SK-N-MC (cell line): ENCODE measurements at regions not wholly inside any gene's neighbourhood (a gene's known extent, or its start where the extent isn't known, plus 50 kb on each side); places are given as distances from the start of the nearest gene placed in this dataset.

Source experiments
- DNase-seq: peaks from one replicate; pipeline ENCODE4 v3.0.0-alpha.2; 2011; ENCODE audit warnings: low read depth, low spot score
- H3K27ac ChIP-seq: fragments of 200-600 bp; sonication (generic); 2 replicates; pipeline ENCODE4 v1.5.1; 2016; ENCODE audit warnings: mixed run types
- H3K36me3 ChIP-seq: fragments of 200-600 bp; sonication (generic); 2 replicates; pipeline ENCODE4 v1.6.1; 2017; ENCODE audit warnings: antibody characterized with exemption, low read length, mixed read lengths; ENCODE audit not compliant: insufficient read depth
- H3K4me3 ChIP-seq: fragments of 200-600 bp; sonication (generic); 2 replicates; pipeline ENCODE4 v1.5.1; 2016
- H3K9ac ChIP-seq: fragments of 200-600 bp; sonication (generic); 2 replicates; pipeline ENCODE4 v1.8.0; 2017; ENCODE audit warnings: mixed run types, mixed read lengths; ENCODE audit not compliant: insufficient read length
- H3K9me3 ChIP-seq: fragments of 200-600 bp; sonication (generic); 2 replicates; pipeline ENCODE4 v1.6.1; 2017; ENCODE audit warnings: low read depth, mild to moderate bottlenecking, antibody characterized with exemption, low read length, moderate library complexity, mixed read lengths
- EZH2 ChIP-seq: fragments of 200-600 bp; sonication (generic); IDR thresholded peaks from one replicate; pipeline ENCODE4 v1.6.1; 2017; ENCODE audit warnings: antibody characterized with exemption
- FOXP2 ChIP-seq: optimal IDR thresholded peaks from 2 replicates; pipeline ENCODE3; 2011; ENCODE audit warnings: mild to moderate bottlenecking, moderate library complexity; ENCODE audit not compliant: insufficient read depth; ENCODE audit errors: extremely low read length, control extremely low read depth
- POLR2AphosphoS5 ChIP-seq: IDR thresholded peaks from 2 replicates; pipeline ENCODE4 v1.6.1; 2012; ENCODE audit warnings: mild to moderate bottlenecking, low read depth, low read length, borderline replicate concordance

GRCh38 chr3:7924228-7924627, 577.4 kb upstream of the LMCD1 start:
- no peak for DNase-seq
- Histone ChIP-seq H3K9me3 (no peaks in the 10 kb centered on the region), H3K9ac (no peak overlapping the region), H3K27ac (no peak overlapping the region), H3K4me3 (no peak overlapping the region), H3K36me3 (no peaks in the 10 kb centered on the region)
- TF ChIP-seq POLR2AphosphoS5 (no peak), EZH2 (no peak), FOXP2 (no peak)

DNA sequence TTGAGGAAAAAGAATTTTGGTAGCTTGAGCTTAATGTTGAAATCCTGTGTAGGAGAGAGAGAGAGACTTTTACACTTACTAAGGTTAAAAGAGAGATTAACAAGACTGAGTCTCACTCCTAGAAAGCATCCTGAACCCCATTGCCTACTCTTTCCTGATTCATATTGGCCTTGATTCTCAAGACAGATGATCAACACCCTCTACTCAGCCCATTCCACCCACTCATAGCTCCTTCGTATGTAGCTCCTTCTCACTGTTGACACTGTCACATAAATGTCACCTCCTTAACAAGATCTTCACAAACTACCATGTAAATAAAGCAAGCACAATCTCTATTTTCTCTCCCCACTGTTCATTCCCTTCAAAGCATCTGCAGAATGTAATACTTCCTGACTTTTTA, 574.6 kb upstream of the LMCD1 start:
- H3K9ac ChIP-seq, result no peak overlapping the region
- no peak for DNase-seq
- TF ChIP-seq POLR2AphosphoS5 (no peak), FOXP2 (no peak), EZH2 (no peak)
- H3K9me3 ChIP-seq, result no peaks in the 10 kb centered on the region
- no peak overlapping the region for H3K27ac ChIP-seq
- H3K36me3 ChIP-seq, result no peaks in the 10 kb centered on the region
- H3K4me3 ChIP-seq, result no peak overlapping the region

DNA sequence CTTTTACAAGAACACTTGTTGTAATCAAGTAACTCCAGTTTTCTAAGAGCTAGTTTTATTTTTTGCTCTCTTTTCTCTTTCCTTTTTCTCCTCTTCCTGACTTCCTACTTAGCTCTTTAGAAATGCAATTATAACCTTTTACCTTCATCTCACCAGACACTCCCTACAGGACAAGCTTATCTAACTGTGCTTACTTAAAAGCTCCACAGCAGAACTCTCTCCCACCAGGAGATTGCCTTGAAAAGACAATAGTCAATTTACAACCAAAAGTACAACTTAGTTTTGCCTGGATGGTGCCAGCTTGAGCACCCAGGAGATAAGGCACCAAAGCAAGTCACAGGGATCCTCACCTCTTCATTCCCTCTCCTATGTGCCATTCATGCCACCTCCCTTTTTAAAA, 573.8 kb upstream of the LMCD1 start:
- Histone ChIP-seq H3K4me3 (no peak overlapping the region), H3K36me3 (no peaks in the 10 kb centered on the region), H3K9ac (no peak overlapping the region), H3K27ac (no peak overlapping the region), H3K9me3 (no peaks in the 10 kb centered on the region)
- no peak for DNase-seq
- TF ChIP-seq FOXP2 (no peak), POLR2AphosphoS5 (no peak), EZH2 (no peak)

DNA sequence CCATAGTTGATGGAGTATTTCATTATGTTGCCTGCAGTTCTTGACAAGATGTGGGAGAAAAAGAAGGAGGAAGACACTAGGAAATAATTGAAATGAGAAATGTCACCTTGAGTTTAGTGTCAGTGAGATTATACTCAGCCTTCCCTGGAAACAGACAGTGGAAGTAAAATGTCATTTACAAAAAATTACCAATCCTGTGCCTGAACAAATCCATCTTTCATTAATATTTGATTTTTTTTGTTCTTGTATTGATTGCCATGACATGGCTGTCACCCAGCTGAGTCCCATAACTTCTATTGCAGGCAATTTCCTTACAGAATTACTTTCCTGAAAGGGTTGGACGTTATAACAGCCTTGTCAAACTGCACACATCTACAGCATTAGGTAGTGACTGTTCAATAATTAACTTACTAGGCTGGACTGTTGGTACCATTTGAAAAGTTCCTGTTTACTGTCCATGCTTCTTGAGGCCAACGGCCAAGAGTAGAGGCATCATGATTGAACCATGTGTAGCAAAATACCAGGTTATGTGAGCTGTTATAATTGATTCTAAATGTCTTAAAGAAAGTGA, 572.2 kb upstream of the LMCD1 start:
- Histone ChIP-seq H3K27ac (no peak overlapping the region), H3K36me3 (no peaks in the 10 kb centered on the region), H3K9ac (no peak overlapping the region), H3K9me3 (no peaks in the 10 kb centered on the region), H3K4me3 (no peak overlapping the region)
- TF ChIP-seq POLR2AphosphoS5 (no peak), EZH2 (no peak), FOXP2 (no peak)
- no peak for DNase-seq

DNA sequence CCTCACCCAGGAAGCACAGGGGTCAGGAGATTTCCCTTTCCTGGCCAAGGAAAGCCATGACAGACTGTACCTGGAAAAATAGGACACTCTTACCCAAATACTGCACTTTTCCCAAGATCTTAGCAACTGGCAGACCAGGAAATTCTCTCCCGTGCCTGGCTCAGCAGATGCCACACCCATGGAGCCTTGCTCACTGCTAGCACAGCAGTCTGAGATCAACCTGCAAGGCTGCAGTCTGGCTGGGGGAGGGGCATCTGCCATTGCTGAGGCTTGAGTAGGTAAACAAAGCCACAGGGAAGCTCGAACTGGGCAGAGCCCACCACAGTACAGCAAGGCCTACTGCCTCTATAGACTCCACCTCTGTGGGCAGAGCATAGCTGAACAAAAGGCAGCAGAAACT, 567.3 kb upstream of the LMCD1 start:
- H3K9ac ChIP-seq, result no peak overlapping the region
- no peak overlapping the region for H3K27ac ChIP-seq
- H3K36me3 ChIP-seq, result no peaks in the 10 kb centered on the region
- no peak for DNase-seq
- H3K9me3 ChIP-seq, result no peaks in the 10 kb centered on the region
- TF ChIP-seq EZH2, result no peak
- TF ChIP-seq FOXP2, result no peak
- no peak for TF ChIP-seq POLR2AphosphoS5
- H3K4me3 ChIP-seq, result no peak overlapping the region

- DNase-seq, result no peak
- no peaks in the 10 kb centered on the region for H3K36me3 ChIP-seq
- TF ChIP-seq FOXP2 (no peak), EZH2 (no peak), POLR2AphosphoS5 (no peak)
- no peak overlapping the region for H3K4me3 ChIP-seq
- H3K9me3 ChIP-seq, result no peaks in the 10 kb centered on the region
- H3K27ac ChIP-seq, result no peak overlapping the region
- H3K9ac ChIP-seq, result no peak overlapping the region
Measured at GRCh38 chr3:7947930-7948329, 553.7 kb upstream of the LMCD1 start.

- Histone ChIP-seq H3K9me3 (no peaks in the 10 kb centered on the region), H3K4me3 (no peak overlapping the region), H3K36me3 (no peaks in the 10 kb centered on the region), H3K9ac (no peak overlapping the region), H3K27ac (no peak overlapping the region)
- DNase-seq, result no peak
- TF ChIP-seq EZH2, result no peak
- no peak for TF ChIP-seq POLR2AphosphoS5
- TF ChIP-seq FOXP2, result no peak
Measured at GRCh38 chr3:7950890-7951289, 550.7 kb upstream of the LMCD1 start.

DNA sequence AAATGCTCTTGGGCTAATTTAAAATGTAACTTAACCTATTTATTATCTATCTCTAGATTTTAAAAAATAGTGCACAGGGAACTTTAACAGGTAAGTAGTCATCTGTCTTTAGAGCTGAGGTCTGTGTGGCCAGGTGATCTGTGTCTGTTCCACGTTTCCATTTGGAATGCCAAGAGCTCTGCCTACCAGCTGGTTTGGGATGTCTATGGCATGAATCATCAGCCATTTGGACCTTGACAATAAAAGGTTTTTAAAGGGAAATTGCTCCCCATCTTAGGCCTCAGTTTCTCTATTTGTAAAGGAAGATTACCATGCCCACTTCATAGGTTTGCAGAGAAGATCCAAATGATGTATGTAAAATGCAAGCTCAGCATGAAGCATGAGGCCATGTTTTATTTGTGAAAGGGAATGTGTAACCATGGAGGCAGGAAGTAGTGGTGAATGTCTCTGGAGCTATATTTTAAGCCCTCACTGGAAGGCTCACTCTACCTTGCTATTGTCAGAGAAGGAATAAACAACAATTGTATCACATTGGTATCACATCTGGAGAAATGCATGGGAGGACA, 548.1 kb upstream of the LMCD1 start:
- Histone ChIP-seq H3K4me3 (no peak overlapping the region), H3K27ac (no peak overlapping the region), H3K9me3 (no peaks in the 10 kb centered on the region), H3K36me3 (no peaks in the 10 kb centered on the region), H3K9ac (no peak overlapping the region)
- no peak for DNase-seq
- TF ChIP-seq FOXP2 (no peak), POLR2AphosphoS5 (no peak), EZH2 (no peak)

DNA sequence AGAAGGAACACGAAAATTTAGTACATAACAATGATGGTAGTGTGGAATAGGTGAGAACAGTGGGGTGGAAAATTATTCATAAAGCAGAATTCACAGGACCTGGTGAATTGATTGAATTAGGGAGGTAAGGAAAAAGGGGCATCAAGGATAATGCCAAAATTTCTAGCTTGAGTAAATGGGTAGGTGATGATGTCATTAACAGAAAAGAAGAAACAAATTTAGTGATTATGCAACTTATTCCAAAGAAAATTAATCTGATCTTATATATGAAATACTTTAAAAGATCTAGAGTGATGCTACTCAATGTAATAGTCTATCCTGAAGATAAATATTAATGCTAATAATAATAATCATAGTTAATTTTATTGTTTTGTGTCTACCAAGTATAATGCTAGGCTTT, 544.6 kb upstream of the LMCD1 start:
- no peak for DNase-seq
- Histone ChIP-seq H3K9me3 (no peaks in the 10 kb centered on the region), H3K4me3 (no peak overlapping the region)

More for the DNA sequence above, 544.6 kb upstream of the LMCD1 start:
- H3K27ac ChIP-seq, result no peak overlapping the region
- no peak overlapping the region for H3K9ac ChIP-seq
- TF ChIP-seq EZH2, result no peak
- no peak for TF ChIP-seq POLR2AphosphoS5
- no peak for TF ChIP-seq FOXP2
- no peaks in the 10 kb centered on the region for H3K36me3 ChIP-seq
